Peyer's patch (tissue), 4 donors: ENCODE measurements at regions not wholly inside any gene's neighbourhood (a gene's known extent, or its start where the extent isn't known, plus 50 kb on each side); places are given as distances from the start of the nearest gene placed in this dataset.

Experiments used
- DNase-seq, 3 donors: peaks; one replicate each; pipeline ENCODE4 v3.0.0-alpha.2; 2017 to 2019
- H3K27ac ChIP-seq, 4 donors: fragments of 200-600 bp; sonication (generic); one replicate each; pipeline ENCODE4 v1.5.1; 2016 to 2019
- H3K27me3 ChIP-seq, 2 donors: fragments of 200-600 bp; sonication (generic); one replicate each; pipeline ENCODE4 v1.5.1; 2019
- H3K36me3 ChIP-seq, 3 donors: fragments of 200-600 bp; sonication (generic); one replicate each; pipeline ENCODE4 v1.5.1; 2016 to 2019
- H3K4me1 ChIP-seq, 4 donors: fragments of 200-600 bp; sonication (generic); one replicate each; pipeline ENCODE4 v1.5.1; 2016 to 2019
- H3K4me3 ChIP-seq, 4 donors: fragments of 200-600 bp; sonication (generic); 1 replicate in 3 of 4; 2 replicates in 1 of 4; pipeline ENCODE4 v1.5.1; 2016 to 2019; ENCODE audit warnings: mild to moderate bottlenecking in 1 of 4
- H3K9me3 ChIP-seq, 4 donors: fragments of 200-600 bp; sonication (generic); one replicate each; pipeline ENCODE4 v1.5.1; 2016 to 2019; ENCODE audit warnings: mild to moderate bottlenecking in 1 of 4
- CTCF ChIP-seq, 6 experiments: fragments of 450-650 bp in 4 of 6; fragments of 200-600 bp in 2 of 6; sonication (generic) in 1 of 6; IDR thresholded peaks; one replicate each; pipeline ENCODE4 v1.5.1; 2017 to 2019; ENCODE audit warnings: antibody characterized with exemption in 6 of 6, mild to moderate bottlenecking in 3 of 6, moderate library complexity in 1 of 6
- POLR2A ChIP-seq, 2 donors: fragments of 450-650 bp; IDR thresholded peaks; one replicate each; pipeline ENCODE4 v1.5.1; 2017; ENCODE audit warnings: antibody characterized with exemption in 2 of 2, mild to moderate bottlenecking in 2 of 2, moderate library complexity in 2 of 2

- H3K27me3 ChIP-seq: no peaks in the 10 kb centered on the region
- TF ChIP-seq POLR2A (IDR thresholded peaks at IDR 0.05) (no peak), CTCF (IDR thresholded peaks at IDR 0.05) (no peak)
- no peak overlapping the region for H3K4me3 ChIP-seq
- H3K9me3 ChIP-seq: no peaks in the 10 kb centered on the region
- H3K36me3 ChIP-seq: no peaks in the 10 kb centered on the region
- no peak for DNase-seq
- no peak overlapping the region for H3K27ac ChIP-seq
- peaks cover 0 to 3% (median 0%) of the 10 kb centered on the region in 4 donors for H3K4me1 ChIP-seq
These were observed 243.1 kb upstream of the SETMAR start for GRCh38 chr3:4060064-4060463.

DNA sequence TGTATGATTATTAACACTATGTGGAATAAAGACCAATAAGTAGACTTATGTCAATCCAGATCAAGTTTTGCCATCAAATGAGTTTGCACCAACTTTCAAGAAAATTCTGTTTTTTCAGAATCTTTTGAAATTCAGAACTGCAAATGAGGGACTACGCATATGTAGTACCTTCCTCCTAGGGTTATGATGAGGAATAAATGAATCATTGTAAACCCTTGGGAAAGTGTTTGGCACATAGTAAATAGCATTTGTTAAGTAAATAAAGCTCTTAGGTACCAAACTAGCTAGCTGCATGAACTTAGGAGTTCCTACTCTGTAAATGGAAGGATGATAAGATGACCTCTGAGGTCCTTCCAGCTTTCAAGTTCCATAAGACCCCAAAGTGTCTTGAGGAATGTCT is 242.6 kb upstream of the SETMAR start:
- Histone ChIP-seq H3K9me3 (no peaks in the 10 kb centered on the region), H3K27ac (no peak overlapping the region), H3K36me3 (no peaks in the 10 kb centered on the region), H3K4me1 (peaks cover 0 to 3% (median 0%) of the 10 kb centered on the region in 4 donors), H3K4me3 (no peak overlapping the region), H3K27me3 (no peaks in the 10 kb centered on the region)
- TF ChIP-seq CTCF (IDR thresholded peaks at IDR 0.05) (no peak), POLR2A (IDR thresholded peaks at IDR 0.05) (no peak)
- DNase-seq: no peak

DNA sequence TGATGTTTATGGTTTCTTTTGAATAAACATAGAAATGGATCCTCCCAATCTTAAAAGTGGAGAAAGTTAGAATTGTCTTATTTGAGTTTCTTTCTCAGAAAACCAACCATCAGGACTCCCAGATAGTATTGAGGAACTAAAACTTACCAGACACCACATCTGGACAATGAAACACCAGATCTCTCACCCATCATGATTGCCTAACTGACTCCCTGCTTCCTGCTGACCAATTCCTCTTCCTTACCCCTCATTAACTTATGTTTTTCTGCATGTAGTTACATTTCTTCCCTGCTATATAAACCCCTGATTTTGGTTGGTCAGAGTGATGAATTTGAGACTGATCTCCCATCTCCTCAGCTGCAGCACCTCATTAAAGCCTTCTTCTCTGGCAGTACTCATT is 242.0 kb upstream of the SETMAR start:
- Histone ChIP-seq H3K9me3 (no peaks in the 10 kb centered on the region), H3K27me3 (no peaks in the 10 kb centered on the region), H3K27ac (no peak overlapping the region), H3K36me3 (no peaks in the 10 kb centered on the region), H3K4me1 (peaks cover 0 to 3% (median 0%) of the 10 kb centered on the region in 4 donors), H3K4me3 (no peak overlapping the region)
- no peak for DNase-seq
- TF ChIP-seq POLR2A (IDR thresholded peaks at IDR 0.05): no peak

DNA sequence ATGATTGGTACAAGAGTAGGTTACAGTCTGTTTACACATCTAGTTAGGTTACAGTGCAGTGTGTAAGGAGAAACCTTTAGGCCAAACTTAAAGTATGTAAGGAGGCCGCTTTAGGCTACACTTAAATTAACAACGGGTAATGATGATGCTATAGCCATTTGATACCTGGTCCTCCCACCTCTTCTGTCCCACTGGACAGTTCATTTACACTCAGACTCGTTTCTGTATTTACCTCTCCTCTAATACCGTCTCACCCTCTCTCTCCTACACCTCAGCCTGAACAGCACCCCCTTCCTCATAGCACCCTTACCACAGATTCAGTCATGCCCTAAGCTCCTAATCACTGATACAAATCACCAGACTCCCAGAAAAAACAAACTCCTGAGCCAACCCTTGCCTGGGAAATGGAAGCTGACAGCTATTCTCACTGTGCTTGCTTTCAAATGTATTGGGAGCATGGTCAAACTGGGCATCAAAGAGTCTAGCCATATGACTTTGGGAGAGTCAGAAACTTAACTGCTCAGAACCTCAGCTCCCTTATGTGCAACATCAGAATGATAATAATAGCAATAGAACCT is 241.3 kb upstream of the SETMAR start:
- peaks cover 0 to 3% (median 0%) of the 10 kb centered on the region in 4 donors for H3K4me1 ChIP-seq
- TF ChIP-seq CTCF (IDR thresholded peaks at IDR 0.05) (no peak), POLR2A (IDR thresholded peaks at IDR 0.05) (no peak)
- H3K27me3 ChIP-seq: no peaks in the 10 kb centered on the region
- H3K4me3 ChIP-seq: no peak overlapping the region
- no peak overlapping the region for H3K27ac ChIP-seq
- no peaks in the 10 kb centered on the region for H3K9me3 ChIP-seq
- no peaks in the 10 kb centered on the region for H3K36me3 ChIP-seq
- peak in 1 of 3 donors; percentile 20 for DNase-seq

DNA sequence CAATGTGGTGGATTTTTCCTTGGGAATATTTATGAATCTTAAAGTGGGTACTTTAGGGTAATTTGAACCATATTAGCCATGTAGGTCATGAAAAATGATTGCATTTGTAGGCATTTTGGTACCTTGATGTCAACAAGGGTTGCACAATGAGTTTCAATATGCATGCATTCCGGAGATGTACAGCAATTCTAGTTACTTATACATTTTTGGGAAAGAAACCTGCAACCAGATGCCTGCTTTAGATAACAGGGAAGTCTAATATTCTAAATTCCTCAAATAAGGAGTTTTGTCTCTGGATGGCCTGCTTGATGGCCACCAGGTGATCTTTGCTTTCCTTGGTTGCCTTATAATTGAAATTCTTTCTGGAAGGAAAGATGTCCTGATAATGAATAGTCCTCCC is 240.5 kb upstream of the SETMAR start:
- no peak for DNase-seq
- Histone ChIP-seq H3K27me3 (no peaks in the 10 kb centered on the region), H3K4me1 (peaks cover 0 to 3% (median 0%) of the 10 kb centered on the region in 4 donors), H3K9me3 (no peaks in the 10 kb centered on the region), H3K36me3 (no peaks in the 10 kb centered on the region), H3K27ac (no peak overlapping the region), H3K4me3 (no peak overlapping the region)
- TF ChIP-seq POLR2A (IDR thresholded peaks at IDR 0.05) (no peak), CTCF (IDR thresholded peaks at IDR 0.05) (no peak)

- DNase-seq: no peak
- H3K27ac ChIP-seq: peak overlapping the region in 1 of 4 donors; percentile 61
- no peak overlapping the region for H3K4me3 ChIP-seq
- H3K27me3 ChIP-seq: no peaks in the 10 kb centered on the region
- H3K36me3 ChIP-seq: no peaks in the 10 kb centered on the region
- H3K9me3 ChIP-seq: no peaks in the 10 kb centered on the region
- TF ChIP-seq CTCF (IDR thresholded peaks at IDR 0.05): no peak
- no peak for TF ChIP-seq POLR2A (IDR thresholded peaks at IDR 0.05)
- H3K4me1 ChIP-seq: peaks cover 0 to 3% (median 0%) of the 10 kb centered on the region in 4 donors
These were observed 239.1 kb upstream of the SETMAR start for GRCh38 chr3:4063916-4064574.
